Keratinocyte (primary cell): ENCODE measurements at regions not wholly inside any gene's neighbourhood (a gene's known extent, or its start where the extent isn't known, plus 50 kb on each side); places are given as distances from the start of the nearest gene placed in this dataset.

Source experiments
- DNase-seq: peaks from one replicate; pipeline ENCODE4 v3.0.0-alpha.2; 2011; ENCODE audit warnings: low read depth, missing footprints, low spot score
- FAIRE-seq: peaks from 2 replicates; lab custom pipeline; 2011; peaks lifted over from hg19 to GRCh38; lab: Jason Lieb, UNC
- H2AFZ ChIP-seq: 2 replicates; pipeline ENCODE4 v1.6.0; 2012; ENCODE audit warnings: low read length, control low read depth, inconsistent platforms; ENCODE audit not compliant: control insufficient read depth
- H3K27ac ChIP-seq: 2 replicates; pipeline ENCODE4 v1.5.1; 2011; ENCODE audit warnings: low read length; ENCODE audit not compliant: control insufficient read depth, insufficient read depth
- H3K27me3 ChIP-seq: 3 replicates; pipeline ENCODE4 v1.6.0; 2011; ENCODE audit warnings: low read length; ENCODE audit not compliant: control insufficient read depth, insufficient read depth; ENCODE audit errors: extremely low read depth
- H3K36me3 ChIP-seq, 2 experiments: 2 replicates in 1 of 2; 3 replicates in 1 of 2; pipeline ENCODE4 v1.5.1; 2011; ENCODE audit warnings: low read length in 2 of 2, mild to moderate bottlenecking in 1 of 2; ENCODE audit not compliant: control insufficient read depth in 2 of 2, insufficient read depth in 2 of 2; ENCODE audit errors: extremely low read depth in 1 of 2
- H3K4me1 ChIP-seq: 3 replicates; pipeline ENCODE4 v1.5.1; 2011; ENCODE audit warnings: low read length; ENCODE audit not compliant: control insufficient read depth, insufficient read depth; ENCODE audit errors: extremely low read depth
- H3K4me2 ChIP-seq: 3 replicates; pipeline ENCODE4 v1.6.0; 2011; ENCODE audit warnings: low read depth, low read length; ENCODE audit not compliant: control insufficient read depth, insufficient read depth; ENCODE audit errors: extremely low read depth
- H3K4me3 ChIP-seq, 3 experiments: fragments of 200-600 bp in 1 of 3; sonication (generic) in 1 of 3; 2 replicates in 2 of 3; 3 replicates in 1 of 3; pipeline ENCODE4 v1.5.1; 2011 to 2016; ENCODE audit warnings: low read length in 3 of 3, mild to moderate bottlenecking in 3 of 3, control low read depth in 2 of 3, inconsistent platforms in 1 of 3, low read depth in 1 of 3, mixed read lengths in 1 of 3, mixed run types in 1 of 3, moderate library complexity in 1 of 3; ENCODE audit not compliant: control insufficient read depth in 2 of 3, insufficient read depth in 2 of 3; ENCODE audit errors: extremely low read depth in 1 of 3
- H3K79me2 ChIP-seq: 2 replicates; pipeline ENCODE4 v1.6.0; 2012; ENCODE audit warnings: low read length; ENCODE audit not compliant: control insufficient read depth, insufficient read depth
- H3K9ac ChIP-seq: 3 replicates; pipeline ENCODE4 v1.6.0; 2011; ENCODE audit warnings: low read length; ENCODE audit not compliant: control insufficient read depth, insufficient read depth; ENCODE audit errors: extremely low read depth
- H3K9me1 ChIP-seq: 3 replicates; pipeline ENCODE4 v1.6.0; 2011; ENCODE audit warnings: low read length; ENCODE audit not compliant: control insufficient read depth, insufficient read depth; ENCODE audit errors: extremely low read depth
- H3K9me3 ChIP-seq: 2 replicates; pipeline ENCODE4 v1.5.1; 2012; ENCODE audit warnings: low read depth, low read length; ENCODE audit not compliant: control insufficient read depth
- H4K20me1 ChIP-seq: 3 replicates; pipeline ENCODE4 v1.6.0; 2011; ENCODE audit warnings: low read length; ENCODE audit not compliant: control insufficient read depth, insufficient read depth; ENCODE audit errors: extremely low read depth
- CTCF ChIP-seq, 3 experiments: IDR thresholded peaks in 1 of 3; conservative IDR thresholded peaks in 1 of 3; optimal IDR thresholded peaks in 1 of 3; 2 replicates in 2 of 3; 3 replicates in 1 of 3; pipeline versions ENCODE3 to v1.5.1; 2011; ENCODE audit warnings: low read length in 3 of 3, mild to moderate bottlenecking in 3 of 3, moderate library complexity in 2 of 3, control low read depth in 1 of 3, inconsistent platforms in 1 of 3; ENCODE audit not compliant: insufficient read depth in 2 of 3; ENCODE audit errors: extremely low read depth in 1 of 3
- EZH2 ChIP-seq: IDR thresholded peaks from one replicate; pipeline ENCODE4 v1.6.1; 2012; ENCODE audit warnings: inconsistent platforms, mild to moderate bottlenecking, low read length, moderate library complexity
- dilution Hi-C: fragments of 300-500 bp; cut with MboI; formaldehyde crosslinking; loops from one replicate; pipeline ENCODE4 v1.7.0; 2020; ENCODE audit warnings: low sequenced_read_pairs; ENCODE audit not compliant: extremely low pct_ligation_motif_present

- TF ChIP-seq EZH2 (no peak), CTCF (optimal IDR thresholded peaks at IDR 0.05 in 1 of 3, IDR thresholded peaks at IDR 0.05 in 1 of 3, conservative IDR thresholded peaks at IDR 0.05 in 1 of 3; ENCODE audit: extremely low read depth in 1 of 3, insufficient read depth in 2 of 3, low read length in 3 of 3) (no peak)
- no peak for DNase-seq
- Histone ChIP-seq H3K79me2 (no peaks in the 10 kb centered on the region), H4K20me1 (no peaks in the 10 kb centered on the region), H3K27me3 (no peaks in the 10 kb centered on the region), H3K27ac (no peak overlapping the region), H3K36me3 (no peaks in the 10 kb centered on the region), H3K9me3 (no peaks in the 10 kb centered on the region), H3K9ac (no peak overlapping the region), H3K9me1 (no peaks in the 10 kb centered on the region), H3K4me3 (no peak overlapping the region), H2AFZ (no peak overlapping the region), H3K4me2 (no peak overlapping the region), H3K4me1 (no peaks in the 10 kb centered on the region)
- no peak for FAIRE-seq
- dilution Hi-C loops: no loop called here
Observed at GRCh38 chr4:183580849-183581248, 76.0 kb downstream of the ING2 start.

GRCh38 chr4:183586824-183587223, 72.2 kb downstream of the RWDD4 start:
- H2AFZ ChIP-seq: no peak overlapping the region
- no peak for DNase-seq
- peaks cover 6% of the 10 kb centered on the region for H3K4me1 ChIP-seq
- H3K9me1 ChIP-seq: no peaks in the 10 kb centered on the region
- no peak for FAIRE-seq
- dilution Hi-C loops: no loop called here
- no peak overlapping the region for H3K9ac ChIP-seq
- H3K4me3 ChIP-seq: no peak overlapping the region
- no peaks in the 10 kb centered on the region for H3K79me2 ChIP-seq
- no peak overlapping the region for H3K4me2 ChIP-seq
- no peaks in the 10 kb centered on the region for H4K20me1 ChIP-seq
- TF ChIP-seq EZH2 (no peak), CTCF (optimal IDR thresholded peaks at IDR 0.05 in 1 of 3, IDR thresholded peaks at IDR 0.05 in 1 of 3, conservative IDR thresholded peaks at IDR 0.05 in 1 of 3; ENCODE audit: extremely low read depth in 1 of 3, insufficient read depth in 2 of 3, low read length in 3 of 3) (no peak)
- H3K9me3 ChIP-seq: no peaks in the 10 kb centered on the region
- no peak overlapping the region for H3K27ac ChIP-seq
- H3K36me3 ChIP-seq: no peaks in the 10 kb centered on the region
- H3K27me3 ChIP-seq: no peaks in the 10 kb centered on the region
